ENCODE measurements at regions not wholly inside any gene's neighbourhood (a gene's known extent, or its start where the extent isn't known, plus 50 kb on each side); places are given as distances from the start of the nearest gene placed in this dataset.

- no peaks in the 10 kb centered on the region for H3K79me2 ChIP-seq (ENCODE audit: insufficient read depth, low read depth, low read length)
- H3K9me2 ChIP-seq (ENCODE audit: insufficient read depth, low read length) = no peaks in the 10 kb centered on the region
- H3K9me3 ChIP-seq (ENCODE audit: low read length) = no peaks in the 10 kb centered on the region
- H2AFZ ChIP-seq (ENCODE audit: low read length) = no peak overlapping the region
- H4K20me1 ChIP-seq (ENCODE audit: insufficient read depth, low read length) = no peaks in the 10 kb centered on the region
- DNase-seq (ENCODE audit: low spot score) = no peak
- no TSS peak for BruUV-seq (replicated peaks)
- ChIA-PET CTCF (ENCODE audit: unreplicated experiment) (no interaction called here), POLR2A (no interaction called here)
- H3K36me3 ChIP-seq (ENCODE audit: insufficient read depth, low read length) = no peaks in the 10 kb centered on the region
- no peak overlapping the region for H3K4me2 ChIP-seq (ENCODE audit: low read length)
- H3K4me1 ChIP-seq (ENCODE audit: insufficient read depth, low read length, poor library complexity, severe bottlenecking) = no peaks in the 10 kb centered on the region
- H3K4me3 ChIP-seq (ENCODE audit: low read depth, low read length, poor library complexity, severe bottlenecking) = no peak overlapping the region
- intact Hi-C loops (cut with micrococcal nuclease; ENCODE audit: unreplicated experiment) = no loop called here
- no peak overlapping the region for H3K27ac ChIP-seq (ENCODE audit: low read depth, low read length, poor library complexity, severe bottlenecking)
- TF ChIP-seq EZH2phosphoT487 (IDR thresholded peaks at IDR 0.05; ENCODE audit: borderline replicate concordance, low read depth, low read length) (no peak), CTCF (conservative IDR thresholded peaks at IDR 0.05; ENCODE audit: low read length) (no peak)
Measured at GRCh38 chr18:47480166-47480565, 228.7 kb upstream of the SKOR2 start.

GRCh38 chr18:47471784-47472183 is 220.3 kb upstream of the SKOR2 start:
- Histone ChIP-seq H3K4me2 (ENCODE audit: low read length) (no peak overlapping the region), H3K9me2 (ENCODE audit: insufficient read depth, low read length) (no peaks in the 10 kb centered on the region), H3K36me3 (ENCODE audit: insufficient read depth, low read length) (no peaks in the 10 kb centered on the region), H3K4me1 (ENCODE audit: insufficient read depth, low read length, poor library complexity, severe bottlenecking) (no peaks in the 10 kb centered on the region), H3K27ac (ENCODE audit: low read depth, low read length, poor library complexity, severe bottlenecking) (no peak overlapping the region), H4K20me1 (ENCODE audit: insufficient read depth, low read length) (no peaks in the 10 kb centered on the region), H3K4me3 (ENCODE audit: low read depth, low read length, poor library complexity, severe bottlenecking) (no peak overlapping the region), H3K9me3 (ENCODE audit: low read length) (no peaks in the 10 kb centered on the region), H3K79me2 (ENCODE audit: insufficient read depth, low read depth, low read length) (no peaks in the 10 kb centered on the region), H2AFZ (ENCODE audit: low read length) (no peak overlapping the region)
- CTCF ChIA-PET (ENCODE audit: unreplicated experiment) = no interaction called here
- intact Hi-C loops (cut with micrococcal nuclease; ENCODE audit: unreplicated experiment) = no loop called here
- DNase-seq (ENCODE audit: low spot score) = no peak
- POLR2A ChIA-PET = no interaction called here
- TF ChIP-seq EZH2phosphoT487 (IDR thresholded peaks at IDR 0.05; ENCODE audit: borderline replicate concordance, low read depth, low read length) = no peak
- no peak for TF ChIP-seq CTCF (conservative IDR thresholded peaks at IDR 0.05; ENCODE audit: low read length)
- no TSS peak for BruUV-seq (replicated peaks)

GRCh38 chr18:47470941-47471340 is 219.5 kb upstream of the SKOR2 start:
- no peaks in the 10 kb centered on the region for H3K9me2 ChIP-seq (ENCODE audit: insufficient read depth, low read length)
- intact Hi-C loops (cut with micrococcal nuclease; ENCODE audit: unreplicated experiment) = no loop called here
- no peaks in the 10 kb centered on the region for H4K20me1 ChIP-seq (ENCODE audit: insufficient read depth, low read length)
- no peak overlapping the region for H3K4me3 ChIP-seq (ENCODE audit: low read depth, low read length, poor library complexity, severe bottlenecking)
- no peak overlapping the region for H3K27ac ChIP-seq (ENCODE audit: low read depth, low read length, poor library complexity, severe bottlenecking)
- no peaks in the 10 kb centered on the region for H3K9me3 ChIP-seq (ENCODE audit: low read length)
- no peak overlapping the region for H2AFZ ChIP-seq (ENCODE audit: low read length)
- no peak overlapping the region for H3K4me2 ChIP-seq (ENCODE audit: low read length)
- H3K36me3 ChIP-seq (ENCODE audit: insufficient read depth, low read length) = no peaks in the 10 kb centered on the region
- no peak for TF ChIP-seq CTCF (conservative IDR thresholded peaks at IDR 0.05; ENCODE audit: low read length)
- TF ChIP-seq EZH2phosphoT487 (IDR thresholded peaks at IDR 0.05; ENCODE audit: borderline replicate concordance, low read depth, low read length) = no peak
- no TSS peak for BruUV-seq (replicated peaks)
- no peaks in the 10 kb centered on the region for H3K79me2 ChIP-seq (ENCODE audit: insufficient read depth, low read depth, low read length)
- DNase-seq (ENCODE audit: low spot score) = no peak
- ChIA-PET CTCF (ENCODE audit: unreplicated experiment) (no interaction called here), POLR2A (no interaction called here)
- no peaks in the 10 kb centered on the region for H3K4me1 ChIP-seq (ENCODE audit: insufficient read depth, low read length, poor library complexity, severe bottlenecking)
